NCI-H1436 (cell line): ENCODE measurements at regions not wholly inside any gene's neighbourhood (a gene's known extent, or its start where the extent isn't known, plus 50 kb on each side); places are given as distances from the start of the nearest gene placed in this dataset.

Experiments
- DNase-seq: peaks from one replicate; lab custom pipeline; 2025; lab: John Stamatoyannopoulos, UW

GRCh38 chr12:125271892-125272291, 206.7 kb downstream of the AACS start:
- DNase-seq = no peak

GRCh38 chr12:125272383-125272933, 207.2 kb downstream of the AACS start:
- no peak for DNase-seq

GRCh38 chr12:125276567-125276966, 211.3 kb downstream of the AACS start:
- DNase-seq = no peak

- no peak for DNase-seq
Observed at GRCh38 chr12:125280482-125281377, 215.5 kb downstream of the AACS start.

- DNase-seq = no peak
Observed at GRCh38 chr12:125282921-125283320, 217.7 kb downstream of the AACS start.

GRCh38 chr12:125283521-125283920, 218.3 kb downstream of the AACS start:
- DNase-seq = no peak

- DNase-seq = no peak
Observed at GRCh38 chr12:125284087-125284486, 218.9 kb downstream of the AACS start.

- DNase-seq = no peak
Observed at GRCh38 chr12:125284945-125285685, 219.9 kb downstream of the AACS start.

GRCh38 chr12:125286005-125286727, 220.9 kb downstream of the AACS start:
- DNase-seq = no peak

GRCh38 chr12:125287155-125287847, 222.1 kb downstream of the AACS start:
- DNase-seq = no peak

GRCh38 chr12:125288931-125289928, 224.0 kb downstream of the AACS start:
- no peak for DNase-seq

- DNase-seq = no peak
Observed at GRCh38 chr12:125289970-125290369, 224.7 kb downstream of the AACS start.

GRCh38 chr12:125292700-125293099, 227.5 kb downstream of the AACS start:
- DNase-seq = no peak

GRCh38 chr12:125295550-125295949, 230.3 kb downstream of the AACS start:
- DNase-seq = no peak

GRCh38 chr12:125296701-125297100, 231.5 kb downstream of the AACS start:
- DNase-seq = no peak

- DNase-seq = no peak
Observed at GRCh38 chr12:125299840-125300239, 234.6 kb downstream of the AACS start.

- DNase-seq = no peak
Observed at GRCh38 chr12:125300249-125300648, 235.0 kb downstream of the AACS start.

GRCh38 chr12:125303337-125303736, 238.1 kb downstream of the AACS start:
- no peak for DNase-seq

- DNase-seq = no peak
Observed at GRCh38 chr12:125304029-125304428, 238.8 kb downstream of the AACS start.

GRCh38 chr12:125305231-125305630, 240.0 kb downstream of the AACS start:
- no peak for DNase-seq
